Activated T-cell treated with anti-CD3 and anti-CD28 coated beads for 4 hours (primary cell): ENCODE measurements at regions not wholly inside any gene's neighbourhood (a gene's known extent, or its start where the extent isn't known, plus 50 kb on each side); places are given as distances from the start of the nearest gene placed in this dataset.
"Not testable (repeated sequence)": the region's sequence is repeated elsewhere in the genome, so short reads cannot be mapped to it uniquely, and the experiment has no call there.

Experiments used
- DNase-seq: peaks from one replicate; pipeline ENCODE4 v3.0.0-alpha.2; 2020

DNA sequence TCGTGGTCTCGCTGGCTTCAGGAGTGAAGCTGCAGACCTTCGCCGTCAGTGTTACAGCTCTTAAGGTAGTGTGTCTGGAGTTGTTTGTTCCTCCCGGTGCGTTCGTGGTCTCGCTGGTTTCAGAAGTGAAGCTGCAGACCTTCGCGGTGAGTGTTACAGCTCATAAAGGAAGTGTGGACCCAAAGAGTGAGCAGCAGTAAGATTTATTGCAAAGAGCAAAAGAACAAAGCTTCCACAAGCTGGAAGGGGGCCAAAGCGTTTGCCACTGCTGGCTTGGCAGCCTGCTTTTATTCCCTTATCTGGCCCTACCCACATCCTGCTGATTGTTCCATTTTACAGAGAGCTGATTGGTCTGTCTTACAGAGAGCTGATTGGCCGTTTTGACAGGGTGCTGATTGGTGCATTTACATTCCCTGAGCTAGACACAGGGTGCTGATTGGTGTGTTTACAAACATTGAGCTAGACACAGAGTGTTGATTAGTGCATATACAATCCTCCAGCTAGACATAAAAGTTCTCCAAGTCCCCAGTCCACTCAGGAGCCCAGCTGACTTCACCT lies 1256.0 kb downstream of the STIM2 start:
- DNase-seq: not testable (repeated sequence)

DNA sequence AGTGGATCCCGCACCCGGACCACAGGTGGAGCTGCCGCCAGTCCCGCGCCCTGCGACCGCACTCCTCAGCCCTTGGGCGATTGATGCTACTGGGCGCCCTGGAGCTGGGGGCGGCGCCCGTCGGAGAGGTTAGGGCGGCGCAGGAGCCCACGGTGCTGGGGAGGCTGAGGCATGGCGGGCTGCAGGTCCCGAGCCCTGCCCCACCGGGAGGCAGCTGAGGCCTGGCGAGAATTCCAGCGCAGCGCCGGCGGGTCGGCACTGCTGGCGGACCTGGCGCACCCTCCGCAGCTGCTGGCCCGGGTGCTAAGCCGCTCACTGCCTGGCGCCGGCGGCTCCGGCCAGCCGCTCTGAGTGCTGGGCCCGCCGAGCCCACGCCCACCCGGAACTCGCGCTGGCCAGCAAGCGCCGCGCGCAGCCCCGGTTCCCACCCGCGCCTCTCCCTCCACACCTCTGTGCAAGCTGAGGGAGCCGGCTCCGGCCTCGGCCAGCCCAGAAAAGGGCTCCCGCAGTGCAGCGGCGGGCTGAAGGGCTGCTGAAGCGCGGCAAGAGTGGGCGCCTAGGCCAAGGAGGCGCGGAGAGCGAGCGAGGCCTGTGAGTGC lies 1256.5 kb downstream of the STIM2 start:
- DNase-seq: no peak

DNA sequence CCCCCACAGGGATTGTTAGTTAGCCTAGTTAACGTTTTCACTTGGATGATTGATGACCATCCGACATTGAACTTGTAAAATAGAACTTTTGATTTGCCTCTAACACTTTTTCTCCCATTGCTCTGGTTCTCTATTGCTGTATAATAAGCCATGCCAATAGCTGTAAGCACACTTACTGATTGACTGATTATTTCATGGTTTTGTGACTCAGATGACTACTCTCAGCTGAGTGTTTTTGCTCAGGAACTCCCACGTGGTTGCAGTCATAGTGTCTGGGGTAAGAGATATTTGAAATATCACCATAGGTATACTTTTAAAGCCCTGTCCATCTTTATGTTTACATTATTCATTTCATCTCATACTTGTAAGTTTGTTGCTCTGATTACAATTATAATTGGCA lies 1285.5 kb downstream of the STIM2 start:
- no peak for DNase-seq

DNA sequence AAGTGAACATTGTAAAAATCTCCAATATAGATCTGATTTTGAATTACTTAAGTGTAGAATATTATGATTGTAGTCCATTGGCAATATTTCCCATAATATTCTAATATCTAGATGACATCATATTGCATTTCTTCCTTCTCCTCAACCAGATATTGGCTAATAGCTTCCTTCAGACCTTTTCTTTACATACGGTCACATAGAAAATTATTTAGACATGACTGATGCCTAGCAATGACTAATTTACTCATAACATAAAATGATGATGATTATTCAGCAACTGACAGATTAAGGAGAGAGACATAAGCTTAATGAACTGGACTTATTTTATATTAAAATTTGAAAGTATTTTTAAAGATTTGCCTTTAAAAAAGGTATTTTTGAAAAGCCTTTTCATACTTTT lies 1287.6 kb downstream of the STIM2 start:
- DNase-seq: no peak

DNA sequence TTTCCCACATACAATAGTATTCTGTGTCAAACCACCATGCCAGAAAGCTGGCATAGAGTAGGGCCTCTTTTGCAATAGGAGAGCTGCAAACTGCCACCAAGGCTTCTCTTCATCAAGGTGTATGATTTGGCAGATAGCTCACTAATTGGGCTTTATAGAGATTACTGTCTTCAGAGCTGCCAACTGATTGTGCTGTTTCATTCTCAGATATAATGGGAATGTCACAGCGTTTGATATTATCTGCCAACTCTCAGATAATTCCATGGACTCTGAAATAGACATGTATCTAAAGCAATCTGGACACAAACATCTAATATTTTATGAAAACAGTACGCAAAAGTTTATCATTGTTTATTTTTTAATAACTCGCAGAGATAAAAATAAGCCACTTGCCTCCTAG lies 1289.1 kb downstream of the STIM2 start:
- DNase-seq: no peak

DNA sequence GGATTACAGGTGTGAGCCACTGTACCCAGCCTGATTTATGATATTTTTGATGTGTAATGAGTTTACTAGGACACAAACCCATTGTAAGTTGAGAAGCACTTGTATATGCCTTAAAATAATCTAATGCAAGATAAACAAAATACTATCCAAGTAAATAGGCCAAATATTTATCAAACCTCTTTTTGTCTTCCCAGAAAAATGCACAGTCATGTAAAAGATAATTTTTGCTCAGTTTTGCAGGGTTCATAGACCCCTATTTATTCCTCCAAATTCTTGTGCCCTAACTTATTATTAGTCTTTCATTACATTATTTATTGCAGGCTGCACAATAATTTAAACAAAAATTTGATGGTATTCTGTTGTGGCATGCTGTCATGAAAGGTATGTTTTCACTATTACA lies 1290.7 kb downstream of the STIM2 start:
- no peak for DNase-seq

DNA sequence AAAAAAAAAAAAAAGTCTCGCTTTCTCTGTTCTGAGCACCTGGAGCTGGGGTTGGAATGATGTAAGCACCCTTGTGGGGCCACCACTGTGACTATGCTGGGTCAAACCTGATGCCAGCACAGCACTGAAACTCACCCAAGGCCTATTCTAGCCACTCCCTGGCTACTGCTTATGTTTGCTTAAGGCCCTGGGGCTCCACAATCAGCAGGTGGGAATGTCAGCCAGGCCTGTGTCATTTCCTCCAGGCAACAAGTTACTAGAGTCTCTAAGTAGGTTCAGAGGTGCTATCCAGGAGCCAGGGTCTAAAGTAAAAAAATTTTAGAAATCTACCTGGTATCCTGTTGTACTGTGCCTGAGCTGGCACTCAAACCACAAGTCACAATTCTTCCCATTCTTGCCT lies 1306.8 kb downstream of the STIM2 start:
- DNase-seq: no peak

DNA sequence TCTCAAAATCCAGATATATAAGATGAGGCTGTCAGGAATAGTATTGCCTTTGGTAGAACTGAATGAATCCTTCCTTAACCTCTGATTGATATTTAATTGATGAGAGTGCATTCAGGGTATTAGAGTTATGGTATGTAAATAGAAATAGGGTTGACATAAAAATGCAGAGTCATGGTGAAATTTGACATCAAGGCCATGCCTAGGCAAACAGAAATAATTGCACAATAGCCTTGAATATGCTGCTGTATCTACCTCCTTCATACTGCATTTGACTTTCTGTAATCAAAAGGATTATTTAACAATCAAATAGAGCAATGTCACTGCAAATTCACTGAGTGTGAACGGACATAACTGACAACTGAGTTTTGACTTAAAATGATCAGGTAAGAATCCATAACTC lies 1316.3 kb downstream of the STIM2 start:
- no peak for DNase-seq

DNA sequence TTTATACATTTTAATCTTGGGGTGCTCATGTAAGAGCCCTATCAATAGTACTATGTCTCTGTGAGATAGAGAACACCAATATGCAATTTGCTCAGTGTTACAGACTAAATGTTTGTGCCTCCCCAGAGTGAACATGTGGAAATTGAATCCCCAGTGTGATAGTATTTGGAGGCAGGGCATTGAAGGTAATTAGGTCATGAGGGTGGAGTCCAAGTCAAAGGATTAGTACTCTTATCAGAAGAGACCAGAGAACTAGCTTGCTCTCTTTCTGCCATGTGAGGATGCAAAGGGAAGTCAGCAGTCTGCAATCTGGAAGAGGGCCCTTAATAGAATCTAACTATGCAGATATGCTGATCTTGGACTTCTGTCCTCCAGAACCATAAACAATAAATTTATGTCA lies 1317.0 kb downstream of the STIM2 start:
- no peak for DNase-seq

DNA sequence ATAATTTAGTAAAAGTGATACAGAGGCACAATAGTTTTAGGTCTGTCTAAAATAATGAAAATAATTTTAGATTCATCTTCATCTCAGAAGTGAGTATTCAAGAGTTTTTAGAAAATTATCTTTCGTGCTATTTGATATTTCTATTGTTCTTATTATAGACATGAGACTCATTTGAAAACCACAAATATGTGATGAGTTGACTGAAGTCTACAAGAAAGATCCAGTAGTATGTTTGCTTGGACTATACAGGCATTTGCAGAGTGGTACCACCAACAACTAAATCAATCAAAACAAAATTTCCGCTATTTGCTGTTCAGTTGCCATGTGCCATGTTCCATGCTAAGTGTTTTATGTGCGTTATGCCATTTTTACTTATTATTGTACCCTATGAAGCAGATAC lies 1318.5 kb downstream of the STIM2 start:
- no peak for DNase-seq

DNA sequence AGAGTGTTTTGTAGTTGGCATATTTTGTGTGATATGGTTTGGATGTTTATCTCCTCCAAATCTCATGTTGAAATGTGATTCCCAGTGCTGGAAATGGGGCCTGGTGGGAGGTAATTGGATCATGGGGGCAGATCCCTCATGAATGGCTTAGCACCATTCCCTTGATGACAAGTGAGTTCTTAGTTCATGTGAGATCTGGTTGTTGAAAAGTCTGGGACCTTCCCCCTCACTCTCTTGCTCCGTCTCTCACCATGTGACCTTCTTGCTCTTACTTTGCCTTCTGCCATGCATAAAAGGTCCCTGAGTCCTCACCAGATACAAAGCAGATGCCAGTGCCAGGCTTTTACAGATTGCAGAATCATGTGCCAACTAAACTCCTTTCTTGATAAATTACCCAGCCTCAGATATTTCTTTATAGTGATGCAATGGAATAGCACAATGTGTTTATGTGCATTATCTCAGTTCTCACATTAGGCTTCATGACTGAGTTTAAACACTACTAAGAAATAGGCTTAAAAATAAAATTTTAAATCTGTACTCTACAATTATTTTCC lies 1348.8 kb downstream of the STIM2 start:
- DNase-seq: no peak

DNA sequence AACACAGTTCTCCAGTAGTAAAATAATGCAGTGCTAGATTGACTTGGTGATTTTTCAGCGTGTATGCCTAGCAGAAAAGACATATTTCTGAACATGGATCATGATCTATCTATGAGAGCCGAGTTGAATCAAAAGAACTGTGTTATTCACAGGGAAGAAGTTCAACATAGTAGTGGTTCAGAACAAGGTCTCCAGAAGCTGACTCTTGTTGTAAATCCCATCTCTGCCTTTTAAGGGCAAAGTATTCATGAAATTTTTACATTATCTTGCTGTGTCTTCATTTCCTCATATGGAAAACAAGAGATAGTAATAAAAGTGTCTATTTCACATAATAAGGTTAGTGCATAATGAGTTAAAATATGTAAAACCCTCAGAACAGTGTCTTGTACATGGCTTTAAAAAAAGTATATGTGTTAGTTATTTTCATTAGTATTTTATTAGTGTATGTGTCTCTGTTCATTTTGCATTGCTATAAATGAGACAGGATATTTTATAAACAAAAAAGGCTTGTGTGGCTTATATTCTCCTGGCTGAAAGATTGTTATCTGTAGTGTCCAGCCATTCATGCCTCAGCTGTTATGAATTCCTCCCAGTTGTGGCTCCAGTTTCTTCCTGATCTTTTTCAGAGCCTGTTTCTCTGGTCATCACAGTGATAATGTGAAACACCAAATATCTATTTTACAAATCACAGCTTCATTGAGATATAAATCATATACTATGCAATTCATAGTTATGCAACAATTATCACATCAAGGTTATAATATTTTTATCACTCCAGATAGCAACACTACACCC lies 1351.2 kb downstream of the STIM2 start:
- no peak for DNase-seq

DNA sequence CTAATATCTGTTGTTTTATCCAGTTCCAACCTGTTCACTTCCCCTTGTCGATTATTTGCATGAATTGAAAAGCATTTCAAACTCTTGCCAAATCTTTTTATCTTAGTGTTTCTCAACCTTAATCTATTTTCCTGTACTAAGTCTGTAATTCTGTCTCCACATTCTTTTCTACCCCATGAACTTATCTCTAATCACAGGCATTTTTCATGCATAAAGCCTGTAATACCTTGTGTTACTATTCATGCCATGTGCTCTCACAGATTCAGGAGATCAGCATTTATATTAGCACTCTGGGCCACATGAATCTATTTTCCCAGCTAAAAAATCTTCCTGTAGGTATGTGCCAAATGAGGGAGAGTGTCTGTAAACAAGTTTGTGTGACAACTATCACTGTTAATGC lies 1360.9 kb downstream of the STIM2 start:
- no peak for DNase-seq

DNA sequence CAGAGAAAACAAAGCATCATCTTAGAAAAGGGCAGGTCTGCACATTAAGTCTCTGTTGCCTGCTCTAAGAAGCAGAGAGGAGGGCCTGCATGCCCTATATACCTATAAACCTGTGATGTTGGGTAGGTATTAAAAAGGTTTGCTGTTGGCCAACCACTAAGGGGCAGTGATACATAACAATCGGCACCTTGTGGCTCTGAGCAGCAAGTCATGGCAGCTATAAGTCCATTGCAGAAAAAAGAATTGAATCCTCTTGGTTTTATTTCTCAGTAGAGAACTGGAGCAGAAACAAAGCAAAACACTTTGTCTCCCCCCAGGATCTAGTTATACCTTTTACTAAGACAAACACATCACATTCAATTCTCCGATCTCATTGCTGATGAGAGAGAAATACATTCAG lies 1364.4 kb downstream of the STIM2 start:
- DNase-seq: no peak

DNA sequence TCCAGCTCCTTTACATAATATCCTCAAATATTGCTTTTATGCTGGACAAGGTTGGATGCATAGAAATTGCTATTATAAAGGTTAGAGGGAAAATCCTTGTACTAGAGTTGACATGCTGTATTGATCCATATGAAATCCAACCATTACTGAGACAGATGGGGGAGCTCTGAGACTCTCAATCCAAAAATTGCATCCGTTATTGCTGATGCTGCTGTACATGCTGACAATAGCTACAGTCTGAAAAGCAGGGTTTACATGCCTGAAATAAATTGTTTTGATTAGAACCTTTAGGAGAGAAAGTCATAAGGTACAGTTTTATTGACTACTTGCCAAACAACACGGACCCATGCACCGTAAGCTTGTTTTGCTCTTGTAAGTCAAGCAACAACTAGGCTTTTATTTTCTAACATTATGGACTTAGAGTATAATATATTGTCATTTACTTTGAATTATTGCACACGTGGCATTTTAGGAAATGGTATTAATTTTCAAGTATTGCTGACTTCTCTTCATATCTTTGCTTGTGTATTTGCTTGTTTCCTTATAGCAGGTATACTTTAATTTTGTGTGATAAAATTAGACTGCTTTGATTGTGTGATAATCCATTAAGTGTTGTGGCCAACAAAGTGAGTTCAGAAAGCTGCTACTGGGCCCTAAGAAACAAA lies 1365.2 kb downstream of the STIM2 start:
- no peak for DNase-seq

DNA sequence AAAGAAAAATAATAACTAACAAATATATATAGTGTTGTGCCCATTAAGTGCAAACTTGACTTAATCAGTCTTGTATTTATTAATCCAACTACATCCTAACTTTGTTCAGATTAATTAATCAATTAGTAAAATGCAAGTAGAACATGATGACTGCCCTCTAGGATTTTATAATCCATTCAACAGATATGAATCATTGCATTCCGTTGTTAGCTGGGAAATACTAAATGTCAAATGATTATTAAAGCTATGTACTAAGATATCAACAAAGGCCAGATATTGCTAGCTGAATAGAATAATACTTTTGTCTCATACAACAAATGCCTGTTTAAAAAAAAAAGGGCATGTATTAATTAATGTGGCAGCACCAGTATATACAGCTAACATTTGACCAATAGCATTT lies 1366.3 kb downstream of the STIM2 start:
- DNase-seq: no peak

DNA sequence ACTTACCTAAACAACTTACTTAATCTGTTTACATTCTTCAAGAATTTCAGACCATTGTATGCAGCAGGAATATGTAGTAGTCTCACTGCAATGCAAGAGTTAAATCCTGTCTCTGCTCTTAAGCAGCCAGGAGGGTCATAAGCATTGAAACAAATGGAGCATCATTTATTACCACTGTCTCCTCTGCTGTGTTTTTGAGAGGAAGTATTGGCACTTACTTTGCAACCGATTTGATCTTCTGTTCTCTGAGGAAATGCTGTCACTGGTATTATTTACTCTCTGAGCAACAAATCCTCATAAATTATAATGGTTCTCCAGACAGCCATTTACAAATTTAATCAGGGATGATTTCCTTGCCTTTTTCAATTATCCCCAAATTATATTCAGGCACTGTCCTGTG lies 1367.1 kb downstream of the STIM2 start:
- no peak for DNase-seq

DNA sequence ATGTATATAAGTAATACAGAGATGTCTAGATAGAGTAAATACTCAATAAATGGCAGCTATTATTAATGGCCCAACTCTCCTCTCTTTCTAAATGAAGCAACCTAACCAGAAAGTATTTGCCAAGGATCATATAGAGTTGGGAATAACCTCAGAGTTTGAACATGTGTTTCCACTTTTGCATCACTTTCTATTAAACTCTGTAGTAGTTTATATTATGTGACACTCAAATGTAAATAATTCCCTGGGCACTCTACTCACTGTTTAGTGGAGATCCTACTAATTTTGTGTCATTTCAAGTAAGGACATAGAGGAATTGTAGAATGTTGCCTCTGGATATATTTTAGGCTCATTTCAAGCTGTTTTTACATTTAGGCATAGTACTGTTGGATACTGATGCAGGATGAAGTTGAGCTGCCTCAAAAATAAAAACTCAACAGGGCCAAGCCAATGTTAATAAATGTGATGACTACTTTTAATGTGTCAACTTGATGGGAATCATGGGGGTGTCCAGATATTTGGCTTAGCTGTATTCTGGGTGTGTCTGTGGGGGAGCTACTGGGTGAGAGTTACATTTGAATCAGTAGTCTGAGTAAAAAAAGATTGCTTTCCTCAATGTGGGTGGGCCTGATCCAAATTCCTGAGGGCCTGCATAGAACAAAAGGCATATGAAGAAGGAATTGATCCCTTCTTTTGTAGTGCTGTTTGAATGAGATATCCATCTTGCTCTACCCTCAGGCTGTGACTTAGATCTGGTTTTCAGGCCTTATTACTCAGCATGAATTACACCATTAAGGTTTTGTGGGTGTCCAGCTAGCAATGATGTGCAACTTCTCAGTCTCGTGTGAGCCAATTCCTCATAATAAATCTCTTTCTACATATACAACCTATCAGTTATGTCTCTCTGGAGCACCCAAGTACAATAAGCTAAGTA lies 1368.2 kb downstream of the STIM2 start:
- no peak for DNase-seq

DNA sequence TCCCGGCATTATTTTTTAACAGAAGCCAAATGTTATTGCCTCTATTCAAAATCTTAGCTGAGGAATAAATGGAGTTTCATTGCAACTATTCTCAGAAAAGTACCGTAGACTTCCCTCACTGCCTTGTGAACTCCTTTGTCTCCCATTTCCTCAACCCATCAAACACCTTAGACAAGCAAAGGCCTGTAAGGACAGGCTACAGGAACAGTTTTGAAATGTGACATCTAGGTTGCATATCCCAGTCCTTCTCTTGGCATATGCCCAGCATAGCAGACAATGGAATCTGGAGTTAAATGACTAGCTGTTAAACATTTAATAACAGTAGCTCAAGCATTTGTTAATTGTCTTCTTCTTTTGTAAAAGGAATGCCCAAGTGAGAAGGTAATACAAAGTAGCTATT lies 1371.7 kb downstream of the STIM2 start:
- no peak for DNase-seq

DNA sequence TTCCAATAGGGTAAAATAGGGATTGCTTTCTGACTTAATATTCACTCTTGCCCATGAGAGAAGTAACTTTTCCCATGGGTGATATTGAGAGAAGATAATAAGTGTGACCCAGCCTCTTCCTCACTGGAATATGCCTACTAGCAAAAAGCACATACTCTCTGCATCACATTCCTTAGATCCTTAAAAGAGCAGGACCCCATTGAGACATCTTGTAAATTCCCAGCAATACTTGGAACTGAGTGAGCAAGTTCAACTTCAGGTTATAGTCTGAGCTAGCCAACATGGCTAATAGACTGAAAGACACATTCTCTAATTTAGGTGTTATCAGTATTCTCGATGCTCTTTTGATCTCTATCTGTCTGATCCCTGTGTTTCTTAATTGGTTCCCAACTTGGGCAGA lies 1372.3 kb downstream of the STIM2 start:
- DNase-seq: no peak

DNA sequence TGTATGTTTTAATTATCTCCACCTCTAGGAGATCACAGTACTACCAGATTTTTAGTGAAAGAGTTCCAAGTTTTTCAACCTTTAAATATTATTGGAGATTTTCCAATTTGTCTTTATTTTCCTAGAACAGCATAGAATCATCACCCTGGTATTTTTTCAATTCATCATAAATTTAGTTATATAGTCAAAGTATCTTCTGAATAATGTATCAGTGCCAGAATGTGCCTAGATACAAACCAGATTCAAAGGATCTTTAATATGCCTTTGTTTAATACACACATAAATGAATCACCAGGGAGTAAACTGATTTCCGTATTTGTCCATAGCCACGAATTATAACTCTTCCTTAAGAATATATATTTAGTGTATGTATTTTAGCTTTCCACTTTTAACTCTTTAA lies 1373.1 kb downstream of the STIM2 start:
- no peak for DNase-seq

DNA sequence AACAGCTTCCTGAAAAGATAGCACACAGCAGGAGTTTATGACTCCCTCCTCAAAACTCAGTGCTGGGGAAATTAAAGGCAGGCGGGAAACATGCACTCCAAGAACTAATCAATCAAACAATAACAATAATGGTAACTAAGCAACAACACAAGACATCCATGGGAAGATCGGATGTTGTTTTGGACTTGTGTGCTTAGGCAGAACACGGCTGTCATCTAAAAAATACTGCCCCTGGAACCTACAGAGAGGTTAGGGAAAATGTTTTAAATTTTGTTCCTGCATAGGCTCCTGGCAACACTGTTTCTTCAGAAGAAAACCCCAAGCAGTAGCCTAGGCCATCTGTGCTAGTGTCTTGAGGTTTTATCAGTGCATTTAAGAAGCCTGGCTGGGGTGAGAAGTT lies 1378.2 kb downstream of the STIM2 start:
- DNase-seq: no peak

DNA sequence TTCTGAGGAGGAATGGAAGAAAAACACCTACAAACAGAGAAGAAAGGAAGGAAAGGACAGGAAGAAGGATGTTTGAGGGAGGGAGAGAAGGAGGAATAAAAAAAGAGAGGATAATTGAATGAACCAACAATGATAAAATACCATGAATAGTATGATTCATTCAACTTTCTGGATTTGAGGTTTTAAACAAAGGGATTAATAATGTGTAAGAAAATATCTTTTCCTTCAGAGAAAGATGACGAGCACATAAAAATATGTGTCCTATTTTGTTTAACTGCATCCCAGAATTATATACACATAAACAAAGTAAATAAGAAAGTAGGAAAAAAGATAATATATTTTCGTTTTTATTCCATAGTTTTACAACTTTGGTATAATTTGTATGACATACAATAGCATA lies 1380.4 kb downstream of the STIM2 start:
- DNase-seq: no peak
